ENCODE measurements at regions not wholly inside any gene's neighbourhood (a gene's known extent, or its start where the extent isn't known, plus 50 kb on each side); places are given as distances from the start of the nearest gene placed in this dataset.
A peak's percentile ranks its signal among the peaks of the same experiment; 100 is the strongest.

- no peaks in the 10 kb centered on the region for H3K36me3 ChIP-seq
- no peaks in the 10 kb centered on the region for H3K9me3 ChIP-seq
- H3K27ac ChIP-seq, result no peak overlapping the region
- TF ChIP-seq POLR2A (IDR thresholded peaks at IDR 0.05) (no peak), CTCF (IDR thresholded peaks at IDR 0.05 in 4 of 5, conservative IDR thresholded peaks at IDR 0.05 in 1 of 5) (no peak)
- intact Hi-C loops (cut with DNase I; ENCODE audit: low total_unique reads) (loop anchor here (5.0 to 10.0 kb wide), 3 partner anchors 157 to 645 kb away; partner anchors contain the start of gene LAMA2), in situ Hi-C loops (cut with MboI; ENCODE audit: low sequenced_read_pairs in 4 of 4) (no loop called here)
- no peaks in the 10 kb centered on the region for H3K27me3 ChIP-seq
- H3K4me1 ChIP-seq, result no peaks in the 10 kb centered on the region
- DNase-seq (no peak), ATAC-seq (no peak)
- H3K4me3 ChIP-seq, result no peak overlapping the region
Observed at GRCh38 chr6:128727500-128727899, 155.4 kb upstream of the LAMA2 start.

GRCh38 chr6:128725271-128726233 is 157.4 kb upstream of the LAMA2 start:
- H3K4me3 ChIP-seq, result no peak overlapping the region
- no peak overlapping the region for H3K27ac ChIP-seq
- TF ChIP-seq POLR2A (IDR thresholded peaks at IDR 0.05) (no peak), CTCF (IDR thresholded peaks at IDR 0.05 in 4 of 5, conservative IDR thresholded peaks at IDR 0.05 in 1 of 5) (peak; percentile 20 to 56 (median 35))
- intact Hi-C loops (cut with DNase I; ENCODE audit: low total_unique reads), result loop anchor here (5.0 to 10.0 kb wide), 3 partner anchors 159 to 647 kb away; partner anchors contain the start of gene LAMA2
- H3K36me3 ChIP-seq, result no peaks in the 10 kb centered on the region
- H3K4me1 ChIP-seq, result no peaks in the 10 kb centered on the region
- no peaks in the 10 kb centered on the region for H3K9me3 ChIP-seq
- ATAC-seq (no peak), DNase-seq (no peak)
- H3K27me3 ChIP-seq, result no peaks in the 10 kb centered on the region
- in situ Hi-C loops (cut with MboI; ENCODE audit: low sequenced_read_pairs in 4 of 4), result no loop called here

- Histone ChIP-seq H3K4me3 (no peak overlapping the region), H3K27ac (no peak overlapping the region), H3K27me3 (no peaks in the 10 kb centered on the region), H3K36me3 (no peaks in the 10 kb centered on the region), H3K4me1 (no peaks in the 10 kb centered on the region), H3K9me3 (no peaks in the 10 kb centered on the region)
- in situ Hi-C loops (cut with MboI; ENCODE audit: low sequenced_read_pairs in 4 of 4), result no loop called here
- ATAC-seq (no peak), DNase-seq (no peak)
- TF ChIP-seq CTCF (IDR thresholded peaks at IDR 0.05 in 4 of 5, conservative IDR thresholded peaks at IDR 0.05 in 1 of 5) (no peak), POLR2A (IDR thresholded peaks at IDR 0.05) (no peak)
- intact Hi-C loops (cut with DNase I; ENCODE audit: low total_unique reads), result loop anchor here (5.0 to 10.0 kb wide), 3 partner anchors 160 to 648 kb away; partner anchors contain the start of gene LAMA2
Observed at GRCh38 chr6:128724738-128725137, 158.2 kb upstream of the LAMA2 start.

GRCh38 chr6:128723667-128724066 is 159.3 kb upstream of the LAMA2 start:
- TF ChIP-seq POLR2A (IDR thresholded peaks at IDR 0.05) (no peak), CTCF (IDR thresholded peaks at IDR 0.05 in 4 of 5, conservative IDR thresholded peaks at IDR 0.05 in 1 of 5) (no peak)
- intact Hi-C loops (cut with DNase I; ENCODE audit: low total_unique reads), result loop anchor here (10.0 kb wide), 1 partner anchor 161 kb away; the partner anchor contains the start of gene LAMA2

More at GRCh38 chr6:128723667-128724066, 159.3 kb upstream of the LAMA2 start:
- Histone ChIP-seq H3K27me3 (no peaks in the 10 kb centered on the region), H3K27ac (no peak overlapping the region), H3K4me1 (no peaks in the 10 kb centered on the region), H3K9me3 (no peaks in the 10 kb centered on the region), H3K36me3 (no peaks in the 10 kb centered on the region), H3K4me3 (no peak overlapping the region)
- DNase-seq (no peak), ATAC-seq (no peak)
- in situ Hi-C loops (cut with MboI; ENCODE audit: low sequenced_read_pairs in 4 of 4), result no loop called here
